GM12878 (cell line): ENCODE measurements at regions not wholly inside any gene's neighbourhood (a gene's known extent, or its start where the extent isn't known, plus 50 kb on each side); places are given as distances from the start of the nearest gene placed in this dataset.

ENCODE experiments used
- ATAC-seq: fragments of 200-7000 bp; cut with Tn5 transposase; 3 replicates; pipeline ENCODE4 v1.9.1; 2020; ENCODE audit warnings: mild to moderate bottlenecking, moderate library complexity
- BruUV-seq: library from RNA; stranded (reverse); fragments of 400-500 nt; replicated peaks from 2 replicates; lab custom pipeline; 2021; lab: Mats Ljungman, UMichigan
- CTCF ChIA-PET: fragments of 300-600 bp; sonication (Branson Sonifier 250); formaldehyde crosslinking; extraction: SDS; loops from one replicate; lab custom pipeline; 2021; ENCODE audit warnings: inconsistent platforms; lab: Yijun Ruan, JAX
- POLR2A ChIA-PET: fragments of 350-600 bp; formaldehyde crosslinking; extraction: SDS; loops from one replicate; lab custom pipeline; 2021; ENCODE audit warnings: inconsistent platforms; lab: Charles Lee
- RAD21 ChIA-PET: fragments of 300-600 bp; sonication (Branson Sonifier 250); formaldehyde crosslinking; loops from one replicate; lab custom pipeline; 2023; ENCODE audit warnings: antibody characterized with exemption; ENCODE audit not compliant: unreplicated experiment; lab: Charles Lee
- SMC1A ChIA-PET: fragments of 300-600 bp; sonication (Branson Sonifier 250); formaldehyde crosslinking; loops from one replicate; lab custom pipeline; 2023; ENCODE audit not compliant: unreplicated experiment, uncharacterized antibody; lab: Charles Lee
- DNase-seq: peaks from one replicate; pipeline ENCODE4 v3.0.0-alpha.2; 2011; ENCODE audit warnings: low read depth, low spot score
- FAIRE-seq: peaks from 3 replicates; lab custom pipeline; 2011; peaks lifted over from hg19 to GRCh38; lab: Jason Lieb, UNC
- H2AFZ ChIP-seq: 2 replicates; pipeline ENCODE4 v1.6.0; 2011; ENCODE audit warnings: low read depth, low read length, control low read depth; ENCODE audit not compliant: control insufficient read depth
- H3K27ac ChIP-seq: 2 replicates; pipeline ENCODE4 v1.5.1; 2011; ENCODE audit warnings: control low read depth; ENCODE audit not compliant: control insufficient read depth, insufficient read depth
- H3K27me3 ChIP-seq, 2 experiments: replicated peaks in 1 of 2; 2 replicates each; pipeline versions ENCODE4 v1.6.0 to v1.6.1; 2011; ENCODE audit warnings: low read length in 1 of 2; ENCODE audit not compliant: control insufficient read depth in 2 of 2, insufficient read depth in 2 of 2
- H3K36me3 ChIP-seq, 2 experiments: 2 replicates each; pipeline ENCODE4 v1.5.1; 2011; ENCODE audit warnings: low read length in 1 of 2; ENCODE audit not compliant: control insufficient read depth in 2 of 2, insufficient read depth in 2 of 2
- H3K4me1 ChIP-seq: 2 replicates; pipeline ENCODE4 v1.6.1; 2011; ENCODE audit warnings: mild to moderate bottlenecking, low read length, moderate library complexity, mixed read lengths; ENCODE audit not compliant: control insufficient read depth, insufficient read depth
- H3K4me2 ChIP-seq: 2 replicates; pipeline ENCODE4 v1.6.0; 2011; ENCODE audit warnings: control low read depth; ENCODE audit not compliant: control insufficient read depth, insufficient read depth
- H3K4me3 ChIP-seq: fragments of 200-600 bp; sonication (generic); 2 replicates; pipeline ENCODE4 v1.5.1; 2016
- H3K79me2 ChIP-seq: 2 replicates; pipeline ENCODE4 v1.6.0; 2011; ENCODE audit warnings: low read length; ENCODE audit not compliant: control insufficient read depth, insufficient read depth
- H3K9ac ChIP-seq: 2 replicates; pipeline ENCODE4 v1.8.0; 2011; ENCODE audit warnings: low read length, control low read depth, mixed read lengths; ENCODE audit not compliant: control insufficient read depth, insufficient read depth
- H3K9me3 ChIP-seq: replicated peaks from 3 replicates; pipeline ENCODE4 v1.5.1; 2011; ENCODE audit warnings: mild to moderate bottlenecking, low read length; ENCODE audit not compliant: control insufficient read depth, insufficient read depth
- H4K20me1 ChIP-seq: 2 replicates; pipeline ENCODE4 v1.6.0; 2011; ENCODE audit not compliant: control insufficient read depth, insufficient read depth
- CBX5 ChIP-seq: sonication (generic); IDR thresholded peaks from 2 replicates; pipeline ENCODE4 v1.6.1; 2016; ENCODE audit warnings: low read depth, moderate library complexity, mild to moderate bottlenecking, inconsistent platforms
- EED ChIP-seq: sonication (generic); IDR thresholded peaks from 2 replicates; pipeline ENCODE4 v1.6.1; 2016; ENCODE audit warnings: antibody characterized with exemption, low read depth
- EZH2 ChIP-seq: IDR thresholded peaks from 2 replicates; pipeline ENCODE4 v1.6.1; 2012; ENCODE audit warnings: low read depth, mild to moderate bottlenecking, control low read depth, inconsistent platforms, low read length, borderline replicate concordance; ENCODE audit not compliant: control insufficient read depth
- FOXM1 ChIP-seq: IDR thresholded peaks from 2 replicates; pipeline ENCODE4 v1.6.1; 2012; ENCODE audit warnings: low read depth, mild to moderate bottlenecking, inconsistent platforms, low read length, moderate library complexity
- GATAD2B ChIP-seq: fragments of 450-650 bp; conservative IDR thresholded peaks from 2 replicates; pipeline ENCODE4 v1.6.1; 2017; ENCODE audit warnings: low read depth, mild to moderate bottlenecking, moderate library complexity
- HSF1 ChIP-seq: fragments of 150-350 bp; IDR thresholded peaks from 2 replicates; pipeline ENCODE4 v1.6.1; 2014; ENCODE audit warnings: mild to moderate bottlenecking, low read depth, low read length
- IKZF2 ChIP-seq, 2 experiments: fragments of 450-650 bp; IDR thresholded peaks; 2 replicates each; pipeline ENCODE4 v1.6.1; 2017; ENCODE audit warnings: mild to moderate bottlenecking in 2 of 2, moderate library complexity in 2 of 2
- JUND ChIP-seq: IDR thresholded peaks from 2 replicates; pipeline ENCODE4 v1.6.1; 2012; ENCODE audit warnings: low read depth, mild to moderate bottlenecking, low read length, improper control_type of control experiment, moderate library complexity
- MTA2 ChIP-seq: fragments of 450-650 bp; IDR thresholded peaks from 2 replicates; pipeline ENCODE4 v1.6.1; 2016; ENCODE audit warnings: low read depth, mild to moderate bottlenecking, moderate library complexity
- NFIC ChIP-seq: IDR thresholded peaks from 2 replicates; pipeline ENCODE4 v1.6.1; 2012; ENCODE audit warnings: low read depth, mild to moderate bottlenecking, inconsistent platforms, low read length, moderate library complexity
- POU2F2 ChIP-seq: IDR thresholded peaks from 3 replicates; pipeline ENCODE4 v1.6.1; 2011; ENCODE audit warnings: low read depth, mild to moderate bottlenecking, low read length, borderline replicate concordance
- PRDM15 ChIP-seq: fragments of 450-650 bp; formaldehyde crosslinking; IDR thresholded peaks from 2 replicates; pipeline ENCODE4 v1.4.0; 2020; ENCODE audit warnings: mild to moderate bottlenecking, moderate library complexity
- WGBS: methylation state at CpG from one replicate; pipeline ENCODE4 v1.1.6; 2016; ENCODE audit warnings: low lambda C conversion rate; ENCODE audit not compliant: insufficient replicate concordance, insufficient coverage; ENCODE audit errors: missing lambda C conversion rate; 5-methylcytosine and 5-hydroxymethylcytosine counted together
- in situ Hi-C: fragments of 300-500 bp; cut with MboI; formaldehyde crosslinking; loops from 9 replicates; pipeline ENCODE4 v1.14.3; 2018; ENCODE audit warnings: mixed read lengths
- intact Hi-C: fragments of 100-400 bp; cut with micrococcal nuclease; formaldehyde crosslinking; loops from one replicate; pipeline ENCODE4 v1.14.2; 2022; ENCODE audit not compliant: unreplicated experiment

GRCh38 chr4:102143433-102143832 lies 201.8 kb downstream of the SLC39A8 start:
- 0% methylated on average over 1 of the region's 1 CpG for WGBS
- TF ChIP-seq JUND: no peak
- no peak for TF ChIP-seq CBX5
- TF ChIP-seq MTA2: no peak
- TF ChIP-seq EED: no peak
- no peak for TF ChIP-seq FOXM1
- no peak for TF ChIP-seq POU2F2
- TF ChIP-seq GATAD2B: no peak
- no peak for TF ChIP-seq NFIC
- no peak for TF ChIP-seq HSF1
- no peak for TF ChIP-seq PRDM15 (CRISPR knock-in tag)
- no peak for TF ChIP-seq EZH2
- TF ChIP-seq IKZF2 (IDR thresholded peaks at IDR 0.05): no peak
- H3K9me3 ChIP-seq: no peaks in the 10 kb centered on the region
- no peak for ATAC-seq
- SMC1A ChIA-PET: no interaction called here
- FAIRE-seq: no peak
- DNase-seq: no peak
- no TSS peak for BruUV-seq
- no peaks in the 10 kb centered on the region for H3K4me1 ChIP-seq
- in situ Hi-C loops (no loop called here), intact Hi-C loops (no loop called here)
- no peak overlapping the region for H2AFZ ChIP-seq
- no peaks in the 10 kb centered on the region for H4K20me1 ChIP-seq
- RAD21 ChIA-PET: no interaction called here
- no peak overlapping the region for H3K4me3 ChIP-seq
- H3K79me2 ChIP-seq: no peaks in the 10 kb centered on the region
- no peak overlapping the region for H3K27ac ChIP-seq
- CTCF ChIA-PET: no interaction called here
- H3K27me3 ChIP-seq: no peaks in the 10 kb centered on the region
- H3K4me2 ChIP-seq: no peak overlapping the region
- no peak overlapping the region for H3K9ac ChIP-seq
- no peaks in the 10 kb centered on the region for H3K36me3 ChIP-seq
- POLR2A ChIA-PET: no interaction called here
